ENCODE measurements at regions not wholly inside any gene's neighbourhood (a gene's known extent, or its start where the extent isn't known, plus 50 kb on each side); places are given as distances from the start of the nearest gene placed in this dataset.

- no peaks in the 10 kb centered on the region for H3K36me3 ChIP-seq (ENCODE audit: control insufficient read depth, insufficient read depth, low read length)
- in situ Hi-C loops (cut with MboI; ENCODE audit: low sequenced_read_pairs) (no loop called here), dilution Hi-C loops (cut with HindIII; ENCODE audit: low sequenced_read_pairs, unreplicated experiment) (no loop called here), intact Hi-C loops (cut with micrococcal nuclease) (no loop called here)
- H2AFZ ChIP-seq (replicated peaks; ENCODE audit: low read length, poor library complexity): no peak overlapping the region
- no peak for ATAC-seq (ENCODE audit: low read depth)
- no peak for DNase-seq
- H3K9me3 ChIP-seq (ENCODE audit: control insufficient read depth, insufficient read depth, low read length): no peaks in the 10 kb centered on the region
- no peak overlapping the region for H3K4me2 ChIP-seq (ENCODE audit: low read depth, low read length)
- WGBS, 2 experiments (ENCODE audit: extremely low coverage in 2 of 2, insufficient read length in 1 of 2): no CpG with 5 or more reads among the region's 5 CpGs
- TF ChIP-seq MAZ (IDR thresholded peaks at IDR 0.05; ENCODE audit: borderline replicate concordance, low read depth, low read length): no peak
- no peak for TF ChIP-seq BHLHE40 (IDR thresholded peaks at IDR 0.05; ENCODE audit: low read depth, low read length)
- TF ChIP-seq CTCF (conservative IDR thresholded peaks at IDR 0.05; ENCODE audit: low read depth, low read length): no peak
- TF ChIP-seq FOS (IDR thresholded peaks at IDR 0.05; ENCODE audit: low read depth, low read length): no peak
- TF ChIP-seq RCOR1 (IDR thresholded peaks at IDR 0.05; ENCODE audit: insufficient replicate concordance, low read length): no peak
- no peak for TF ChIP-seq MXI1 (IDR thresholded peaks at IDR 0.05; ENCODE audit: borderline replicate concordance, low read depth, low read length)
- TF ChIP-seq CHD1 (IDR thresholded peaks at IDR 0.05; ENCODE audit: low read depth, low read length): no peak
- TF ChIP-seq CEBPB (IDR thresholded peaks at IDR 0.05; ENCODE audit: low read depth, low read length): no peak
- TF ChIP-seq RFX5 (IDR thresholded peaks at IDR 0.05; ENCODE audit: low read depth, low read length): no peak
- no peak for TF ChIP-seq RAD21 (IDR thresholded peaks at IDR 0.05; ENCODE audit: low read length)
- no peak for TF ChIP-seq NFE2L2 (IDR thresholded peaks at IDR 0.05; ENCODE audit: low read depth, low read length)
- TF ChIP-seq POLR2A (IDR thresholded peaks at IDR 0.05; ENCODE audit: low read depth, low read length): no peak
- no peak for TF ChIP-seq SMC3 (IDR thresholded peaks at IDR 0.05; ENCODE audit: low read depth, low read length)
- TF ChIP-seq MAFK (IDR thresholded peaks at IDR 0.05; ENCODE audit: low read depth, low read length): no peak
- TF ChIP-seq ELK1 (IDR thresholded peaks at IDR 0.05; ENCODE audit: borderline replicate concordance, low read depth, low read length): no peak
- TF ChIP-seq USF2 (IDR thresholded peaks at IDR 0.05; ENCODE audit: low read depth, low read length): no peak
- H2BK5ac ChIP-seq (ENCODE audit: low read depth, low read length, poor library complexity, severe bottlenecking): no peak overlapping the region
- no peak overlapping the region for H3K18ac ChIP-seq (ENCODE audit: low read depth, low read length)
- H3K14ac ChIP-seq (replicated peaks; ENCODE audit: low read depth, low read length): no peak overlapping the region
- H3K27ac ChIP-seq (ENCODE audit: insufficient read depth, low read length): no peak overlapping the region
- H2BK15ac ChIP-seq (ENCODE audit: low read depth, low read length): no peak overlapping the region
- POLR2A ChIA-PET (ENCODE audit: unreplicated experiment): no interaction called here
- no peak overlapping the region for H4K5ac ChIP-seq (ENCODE audit: low read depth, low read length)
- no peak overlapping the region for H3K4ac ChIP-seq (ENCODE audit: low read depth, low read length)
- no TSS peak for BruUV-seq (replicated peaks)
- no peak overlapping the region for H3K9ac ChIP-seq (ENCODE audit: low read depth, low read length)
- no peaks in the 10 kb centered on the region for H4K20me1 ChIP-seq (ENCODE audit: insufficient read depth, low read length)
- no peak overlapping the region for H4K8ac ChIP-seq (ENCODE audit: low read depth in 2 of 2, low read length in 2 of 2)
- CTCF ChIA-PET: no interaction called here
- H3K4me1 ChIP-seq (ENCODE audit: control insufficient read depth, insufficient read depth, low read length): no peaks in the 10 kb centered on the region
- H2BK20ac ChIP-seq (ENCODE audit: low read depth, low read length): no peak overlapping the region
- H3K27me3 ChIP-seq (ENCODE audit: control insufficient read depth, insufficient read depth, low read length): no peaks in the 10 kb centered on the region
- H2AK5ac ChIP-seq (ENCODE audit: low read depth, low read length): no peak overlapping the region
- H3K23ac ChIP-seq (ENCODE audit: low read depth, low read length): no peak overlapping the region
- no peak overlapping the region for H3K4me3 ChIP-seq (ENCODE audit: insufficient read depth, low read depth, low read length)
- H2AK9ac ChIP-seq (replicated peaks; ENCODE audit: low read depth, low read length, poor library complexity): no peak overlapping the region
- H3K9me1 ChIP-seq (ENCODE audit: insufficient read depth, low read length): no peaks in the 10 kb centered on the region
- H3K56ac ChIP-seq (ENCODE audit: extremely low read depth, insufficient read depth, low read length): no peak overlapping the region
- H2BK120ac ChIP-seq (ENCODE audit: low read depth, low read length): no peak overlapping the region
- no peaks in the 10 kb centered on the region for H3K79me1 ChIP-seq (ENCODE audit: low read depth in 1 of 2, low read length in 2 of 2)
- H4K91ac ChIP-seq (ENCODE audit: insufficient read depth, low read depth, low read length): no peak overlapping the region
These were observed 60.8 kb downstream of the MSX2 start for GRCh38 chr5:174785120-174785680.
